Neural progenitor cell (in vitro differentiated cells): ENCODE measurements at regions not wholly inside any gene's neighbourhood (a gene's known extent, or its start where the extent isn't known, plus 50 kb on each side); places are given as distances from the start of the nearest gene placed in this dataset.

ENCODE experiments used
- CTCF ChIP-seq: fragments of 200-600 bp; sonication (generic); IDR thresholded peaks from 2 replicates; pipeline ENCODE4 v1.5.1; 2017; ENCODE audit warnings: antibody characterized with exemption, mild to moderate bottlenecking
- EZH2phosphoT487 ChIP-seq: fragments of 200-600 bp; sonication (generic); IDR thresholded peaks from 2 replicates; pipeline ENCODE4 v1.6.1; 2017; ENCODE audit warnings: antibody characterized with exemption

DNA sequence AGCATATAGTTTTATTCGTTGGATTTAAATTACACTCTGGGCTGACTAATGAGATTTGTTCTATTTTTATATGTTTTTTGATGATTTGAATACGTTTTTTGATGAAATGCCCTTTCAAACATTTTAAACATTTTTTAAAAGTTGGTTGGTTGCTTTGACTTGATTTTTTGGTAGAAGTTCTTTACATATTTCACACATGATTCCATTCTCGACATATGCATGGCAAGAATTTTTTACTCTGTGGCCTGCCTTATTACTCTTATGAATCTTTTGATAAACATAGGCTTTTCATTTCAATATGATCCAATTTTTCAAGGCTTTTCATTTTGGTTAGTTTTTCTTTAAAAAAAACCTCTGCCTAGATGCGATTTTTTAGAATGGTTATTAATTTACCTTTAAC, 617.0 kb downstream of the RNF144B start:
- no peak for TF ChIP-seq EZH2phosphoT487
- TF ChIP-seq CTCF = no peak
